Mucosa of gallbladder (tissue), 1 donor: ENCODE measurements at regions not wholly inside any gene's neighbourhood (a gene's known extent, or its start where the extent isn't known, plus 50 kb on each side); places are given as distances from the start of the nearest gene placed in this dataset.

Source experiments
- DNase-seq: peaks from one replicate; pipeline ENCODE4 v3.0.0-alpha.2; 2020; ENCODE audit warnings: low spot score
- donor health status: DM: no; HTN: no; CAD: no.

DNA sequence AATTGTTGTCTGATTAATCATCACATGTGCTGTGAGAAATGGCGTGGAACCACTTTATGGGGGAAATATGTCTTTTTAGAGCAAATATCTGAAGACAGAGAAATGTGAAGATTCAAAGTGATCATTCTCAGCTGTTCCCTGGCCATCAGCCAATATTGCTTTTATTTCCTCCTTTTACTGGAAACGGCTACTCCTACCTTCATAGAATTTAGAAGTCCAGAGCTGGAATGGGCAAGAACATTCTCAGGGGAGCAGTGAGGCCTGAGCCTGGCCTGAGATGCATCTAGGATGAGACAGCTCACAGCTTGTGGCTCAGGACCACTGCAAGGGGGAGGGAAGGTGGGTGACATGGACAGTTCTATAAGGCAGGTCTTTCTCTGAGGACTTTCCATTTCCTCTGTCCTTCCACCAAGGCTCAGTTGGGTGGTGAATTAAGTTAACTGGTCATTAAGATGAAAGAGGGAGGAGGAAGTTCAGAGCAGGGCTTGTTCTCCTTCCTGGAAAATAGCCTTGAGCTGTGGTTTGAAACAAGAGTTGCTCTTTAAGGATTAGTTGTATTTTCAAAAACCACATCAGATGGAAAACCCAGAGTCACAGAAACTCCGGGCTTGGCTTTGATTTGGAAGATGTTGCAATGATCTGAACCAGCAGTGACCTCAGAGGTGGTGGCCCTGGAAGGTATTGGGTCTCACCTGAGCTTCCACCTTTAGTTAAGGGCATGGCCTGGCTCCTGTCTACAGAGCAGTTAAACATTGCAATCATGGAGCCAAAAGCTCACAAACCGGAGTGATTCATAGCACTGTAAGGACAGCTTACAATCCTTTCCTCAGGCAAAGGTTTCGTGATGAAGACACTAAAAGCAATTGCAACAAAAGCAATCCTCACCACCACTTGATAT is 144.3 kb downstream of the VAPA start:
- DNase-seq = no peak

DNA sequence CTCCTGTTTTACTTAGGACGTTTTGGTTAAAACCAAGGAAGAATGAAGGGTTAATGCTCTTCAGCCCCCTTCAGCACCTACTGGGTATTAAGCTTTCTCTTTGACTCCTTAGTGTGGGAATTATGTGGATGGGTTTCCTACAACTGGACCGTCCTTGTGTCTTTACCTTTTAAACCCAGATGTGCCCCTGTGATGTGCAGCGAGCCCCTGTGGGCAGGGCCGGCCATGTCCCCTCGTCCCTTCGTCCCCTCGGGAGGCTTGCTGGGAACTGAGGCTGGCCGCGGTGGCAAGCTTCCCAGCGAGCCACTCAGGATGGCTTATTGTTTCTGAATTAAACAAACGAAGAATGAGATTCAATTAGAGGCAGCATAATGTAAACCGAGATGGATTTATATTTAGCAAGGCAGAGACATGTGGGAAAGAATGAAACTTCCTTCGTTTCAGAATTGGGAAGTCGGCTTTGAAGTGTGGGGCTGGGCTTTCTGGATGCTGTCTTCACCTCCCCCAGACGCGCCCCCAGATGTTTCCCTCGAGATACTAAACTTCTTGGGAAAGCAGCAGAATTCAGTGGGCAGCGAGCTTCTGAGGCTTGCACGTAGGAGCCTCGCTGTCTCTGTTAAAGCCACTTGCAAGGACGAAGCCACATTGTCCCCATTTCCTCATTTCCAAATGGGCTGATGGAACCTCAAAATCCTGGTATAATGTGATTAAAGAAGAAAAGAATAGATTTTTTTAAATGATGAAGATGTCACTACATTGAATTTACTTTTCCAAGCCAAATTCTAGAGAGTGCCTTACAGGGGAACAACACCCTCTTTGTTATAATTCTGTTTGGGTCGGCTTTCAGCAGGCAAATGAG is 146.0 kb downstream of the VAPA start:
- no peak for DNase-seq

DNA sequence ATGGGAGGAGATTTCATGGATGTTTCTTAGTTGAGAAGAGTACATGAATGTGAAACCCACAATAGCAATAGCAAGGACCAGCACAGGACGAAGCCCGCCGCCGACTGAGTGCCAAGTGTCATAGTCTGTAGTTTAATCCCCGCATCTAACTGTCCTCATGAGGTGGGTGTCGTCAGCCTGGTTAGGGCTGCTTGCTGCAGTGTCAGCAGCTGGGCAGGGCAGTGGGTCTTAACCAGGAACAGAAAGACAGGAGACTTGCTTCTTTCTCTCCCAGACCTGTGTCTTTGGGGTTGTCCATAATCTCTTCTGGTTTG is 146.6 kb downstream of the VAPA start:
- no peak for DNase-seq

DNA sequence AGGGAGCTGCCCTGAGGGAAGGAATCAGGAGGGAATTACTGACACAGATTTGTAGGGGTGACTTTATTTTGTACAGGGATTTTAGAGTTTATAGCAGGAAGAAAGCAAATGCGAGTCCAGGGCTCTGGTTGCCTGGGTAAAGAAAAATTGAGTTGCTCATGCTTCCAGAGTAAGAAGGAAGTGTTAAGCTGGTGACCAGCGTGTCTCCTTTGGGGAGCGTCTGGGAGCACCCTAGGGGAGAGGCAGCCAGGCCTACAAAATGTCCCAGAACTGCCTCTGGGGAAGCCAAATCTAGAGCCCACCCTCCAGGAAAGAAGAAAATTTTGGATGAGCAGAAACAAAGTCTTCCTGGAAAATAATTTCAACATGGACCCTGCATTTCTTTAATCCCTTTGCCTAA is 147.0 kb downstream of the VAPA start:
- no peak for DNase-seq

DNA sequence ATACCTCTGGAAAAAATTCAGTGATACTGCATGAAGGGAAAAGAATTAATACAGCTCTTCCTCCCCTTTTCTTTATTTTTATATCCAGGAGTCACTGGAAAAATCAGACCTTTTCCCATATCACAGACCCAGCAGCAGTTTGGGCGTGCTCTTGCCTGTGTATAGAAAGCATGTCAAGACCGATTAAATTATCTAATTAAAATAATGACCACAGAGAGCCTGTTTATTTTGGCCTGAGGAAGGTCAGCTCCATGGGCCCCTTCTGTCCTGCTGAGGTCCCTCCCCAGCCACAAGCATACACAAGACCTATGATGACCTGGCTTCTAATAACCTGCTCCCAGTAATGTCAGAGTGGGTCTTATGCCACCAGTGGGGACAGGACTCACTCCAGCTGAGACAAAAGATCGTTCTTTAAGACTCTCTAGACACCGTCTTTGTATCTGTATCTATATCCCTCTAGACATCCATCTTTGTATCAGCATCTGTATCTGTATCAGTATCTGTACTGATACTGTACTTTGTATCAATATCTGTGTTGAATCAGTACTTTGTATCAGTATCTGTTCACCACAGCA is 147.8 kb downstream of the VAPA start:
- DNase-seq = no peak

DNA sequence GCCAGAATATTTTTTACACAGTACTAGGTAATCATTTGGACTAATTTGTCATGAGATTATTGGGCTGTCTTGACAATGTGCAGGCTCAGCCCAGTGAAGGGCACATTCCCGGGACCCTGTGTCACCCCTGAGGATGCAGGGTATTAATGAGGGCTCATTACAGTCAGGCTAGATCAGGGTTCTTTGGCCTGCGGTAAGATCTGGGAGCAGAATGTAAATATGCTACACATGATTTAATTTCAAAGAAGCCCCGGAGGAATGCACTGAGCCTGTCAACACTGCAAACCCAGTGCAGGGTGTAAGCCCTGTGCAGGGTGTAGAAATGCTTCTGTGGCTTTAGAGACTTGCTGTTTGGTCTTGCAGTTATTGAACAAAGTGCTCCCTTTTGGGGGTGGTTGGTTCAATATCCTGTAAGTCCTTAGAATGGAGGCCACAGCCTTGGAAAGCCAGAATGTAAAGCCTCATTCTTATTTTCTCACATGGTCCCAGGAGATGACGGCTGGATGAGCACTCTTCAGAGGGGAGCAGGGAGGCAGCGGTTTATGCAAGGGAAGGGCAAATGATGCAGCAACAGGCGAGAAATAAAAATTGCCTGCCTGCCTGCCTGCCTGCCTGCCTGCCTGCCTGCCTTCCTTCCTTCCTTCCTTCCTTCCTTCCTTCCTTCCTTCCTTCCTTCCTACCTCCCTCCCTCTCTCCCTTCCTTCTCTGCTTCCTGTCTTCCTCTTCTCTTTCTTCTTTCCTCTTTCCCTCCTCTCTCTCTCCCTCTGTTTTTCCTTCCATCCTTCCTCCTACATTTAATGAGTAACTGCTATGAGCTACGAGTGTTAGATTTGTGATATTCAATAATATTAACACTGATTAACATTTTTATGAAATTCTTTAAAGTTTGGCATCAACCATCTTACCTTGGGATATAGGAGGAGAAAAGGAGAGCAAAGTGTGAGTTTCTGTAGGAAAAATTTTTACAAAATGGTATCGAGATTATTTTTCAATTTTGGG is 148.8 kb downstream of the VAPA start:
- no peak for DNase-seq

DNA sequence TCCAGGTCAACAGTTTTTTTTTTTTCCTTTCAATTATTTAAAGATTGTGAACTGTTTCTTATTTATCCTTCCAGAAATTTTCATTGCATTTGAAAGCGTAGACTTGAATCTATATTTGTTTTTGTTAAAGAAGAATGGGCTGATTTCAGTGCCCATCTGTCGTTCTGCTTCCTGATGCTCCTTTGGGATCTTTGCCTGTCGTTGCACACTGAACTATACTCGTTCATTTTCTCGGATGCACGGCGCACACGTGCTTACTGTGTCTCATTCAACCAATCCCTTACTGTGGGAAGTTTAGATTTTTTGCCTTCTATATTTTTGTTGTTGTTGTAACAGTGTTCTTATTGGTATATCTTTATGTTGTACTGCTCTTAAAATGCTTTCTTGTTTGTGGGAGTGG is 149.7 kb downstream of the VAPA start:
- no peak for DNase-seq

DNA sequence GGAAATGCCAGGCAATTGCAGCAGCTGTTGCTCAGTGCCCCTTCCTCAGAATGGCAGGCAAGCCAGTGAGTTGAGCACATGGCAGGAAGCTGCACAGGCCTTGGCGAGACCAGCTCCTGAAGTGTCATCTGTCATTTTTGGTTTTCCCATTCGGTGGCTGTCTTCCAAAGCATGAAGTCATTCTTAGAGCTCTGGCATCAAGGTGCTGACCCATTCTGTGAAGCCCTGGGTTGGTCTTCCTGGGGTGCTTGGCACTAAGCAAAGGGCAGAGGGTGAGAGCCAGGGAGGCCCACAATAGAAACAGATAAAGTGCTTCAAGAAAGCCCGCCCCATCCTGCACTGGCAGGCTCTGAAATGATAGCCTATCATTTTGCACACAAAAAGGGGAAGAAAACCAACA is 150.5 kb downstream of the VAPA start:
- DNase-seq = no peak

DNA sequence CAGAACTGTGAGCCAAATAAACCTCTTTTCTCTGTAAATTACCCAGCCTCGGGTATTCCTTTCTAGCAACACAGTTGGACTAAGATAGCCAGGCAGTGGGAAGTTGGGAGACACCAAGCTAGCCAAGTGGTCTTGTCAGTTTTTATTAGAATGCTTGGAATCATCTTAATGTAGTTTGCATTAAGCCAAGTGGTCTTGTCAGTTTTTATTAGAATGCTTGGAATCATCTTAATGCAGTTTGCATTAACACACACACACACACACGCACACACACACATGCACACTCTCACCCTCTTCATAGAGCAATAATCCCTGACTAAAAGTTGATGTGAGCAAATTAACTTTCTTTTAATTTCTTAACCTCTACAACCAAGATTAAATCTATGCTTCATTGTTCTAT is 151.5 kb downstream of the VAPA start:
- DNase-seq = no peak

DNA sequence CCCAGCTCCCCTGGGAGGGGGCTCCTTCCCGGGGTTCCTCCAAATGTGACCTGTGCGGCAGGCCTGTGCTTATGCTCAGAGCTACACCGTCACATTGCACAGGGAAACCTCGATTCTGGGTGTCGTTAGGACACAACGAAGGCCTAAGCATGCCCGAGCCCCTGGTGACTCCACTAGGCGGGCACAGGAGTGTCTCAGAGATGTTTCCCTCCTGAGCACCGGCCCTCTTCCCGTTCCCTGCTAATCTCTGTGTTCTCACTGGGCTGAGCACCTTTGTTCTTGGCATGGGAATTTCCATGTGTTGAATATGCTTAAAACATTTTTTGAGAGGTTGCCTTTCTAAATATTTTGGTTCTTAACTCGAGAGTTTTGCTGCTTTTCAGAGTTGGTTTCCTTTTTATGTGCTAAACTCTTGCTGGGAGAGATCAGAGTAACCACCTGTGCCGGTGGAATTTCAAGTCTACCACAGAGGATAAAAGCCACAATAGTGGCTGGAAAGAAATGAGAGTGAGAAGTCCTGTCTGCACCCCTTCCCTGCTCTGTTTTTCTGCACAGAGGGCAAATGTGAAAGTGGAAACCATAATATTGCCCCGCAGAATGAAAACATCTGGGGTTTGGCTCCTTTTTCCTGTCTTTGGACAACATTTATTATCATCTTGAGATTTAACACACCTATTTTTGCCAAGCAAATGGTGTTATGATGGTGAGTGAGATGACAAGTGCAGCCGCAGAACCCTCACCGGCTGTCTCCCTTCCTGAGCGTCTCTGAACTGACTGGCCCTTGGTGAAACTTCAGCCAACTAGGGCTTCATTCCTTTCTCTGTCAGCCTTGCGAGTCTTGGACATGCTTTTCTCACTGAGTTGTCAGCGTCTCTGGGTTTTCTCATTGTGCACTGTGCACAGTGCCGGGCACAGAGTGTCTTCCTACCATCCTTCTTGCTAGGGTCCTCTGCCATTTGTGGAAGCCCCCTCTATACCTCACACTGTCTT is 154.1 kb downstream of the VAPA start:
- DNase-seq = no peak

DNA sequence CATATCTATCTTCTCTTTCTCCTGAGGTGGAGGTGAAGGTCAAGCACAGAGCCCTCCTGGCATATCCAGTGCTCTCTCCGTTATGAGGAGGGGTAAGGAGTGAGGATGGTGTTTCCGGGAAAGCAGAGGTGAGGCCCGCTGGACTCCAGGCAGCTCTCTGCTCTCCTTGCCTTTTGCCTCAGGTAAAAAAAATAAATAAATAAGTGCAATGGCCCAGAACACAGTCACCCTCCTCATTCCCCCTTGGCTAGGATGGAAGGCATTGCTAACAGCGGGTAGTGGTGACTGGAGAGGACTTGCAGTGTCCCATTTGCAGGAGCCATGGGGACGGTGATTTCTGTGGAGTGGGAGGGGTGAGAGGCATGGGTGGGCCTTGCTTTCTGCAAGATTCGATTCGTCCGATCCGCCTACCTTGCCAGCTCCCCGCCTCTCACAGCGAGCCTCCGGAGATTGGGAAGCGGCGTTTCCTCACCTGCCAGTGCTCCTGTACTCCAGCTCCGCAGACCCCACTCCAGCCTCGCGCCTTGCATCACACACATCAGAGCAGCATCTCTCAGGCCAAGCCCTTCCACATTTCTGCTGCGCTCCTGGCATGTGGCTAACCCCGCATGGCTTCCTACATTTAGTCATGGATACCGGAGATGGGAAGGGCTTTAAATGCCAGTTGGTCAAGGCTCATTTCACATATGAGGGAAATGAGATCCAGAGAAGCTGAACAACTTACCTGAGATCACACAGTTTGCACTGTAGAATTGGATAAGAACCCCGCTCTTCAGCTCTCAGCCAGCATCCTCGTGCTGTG is 155.2 kb downstream of the VAPA start:
- no peak for DNase-seq

DNA sequence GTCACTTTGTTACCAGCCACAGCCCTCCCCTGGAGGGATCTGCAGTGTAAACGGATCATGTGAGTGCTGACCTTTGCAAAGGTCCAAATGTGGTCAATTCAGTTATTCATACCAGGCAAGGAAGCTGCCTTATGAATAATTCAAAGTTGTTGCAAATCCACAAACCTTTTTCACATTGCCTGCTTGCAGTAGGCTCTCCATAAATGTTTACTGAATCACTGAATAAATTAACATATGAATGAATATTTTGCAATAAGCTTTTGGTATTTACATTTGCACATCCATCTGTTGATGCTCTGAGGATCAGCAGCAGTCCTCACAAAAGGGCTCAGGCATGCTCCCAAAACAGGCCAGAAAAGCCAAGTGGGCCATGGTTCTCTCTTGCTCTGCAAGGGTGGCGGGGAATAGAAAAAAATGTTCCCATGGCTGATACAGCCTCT is 156.8 kb downstream of the VAPA start:
- no peak for DNase-seq

DNA sequence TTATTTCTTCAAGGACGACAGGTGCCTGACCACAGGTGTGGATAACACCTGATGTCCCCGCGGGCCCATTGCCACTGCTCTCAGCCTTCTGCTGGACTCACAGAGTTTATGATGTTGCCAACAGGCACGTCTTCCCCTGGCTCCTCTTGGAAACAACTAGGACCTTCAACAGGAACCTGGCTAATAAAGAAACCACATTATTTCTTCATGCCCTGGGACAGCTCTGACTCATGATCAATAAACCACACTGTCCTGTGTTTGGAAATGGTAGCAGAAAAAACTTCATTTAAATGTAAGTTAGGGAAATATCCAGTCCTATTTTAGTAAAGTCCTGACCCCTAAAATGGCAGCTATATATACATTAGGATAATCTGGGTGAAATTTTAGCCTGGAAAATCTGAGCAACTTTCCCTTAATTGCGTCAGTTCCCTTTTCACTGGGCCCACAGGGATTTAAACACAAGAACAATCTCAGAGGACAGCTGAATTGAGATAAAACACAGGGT is 158.9 kb downstream of the VAPA start:
- DNase-seq = no peak

DNA sequence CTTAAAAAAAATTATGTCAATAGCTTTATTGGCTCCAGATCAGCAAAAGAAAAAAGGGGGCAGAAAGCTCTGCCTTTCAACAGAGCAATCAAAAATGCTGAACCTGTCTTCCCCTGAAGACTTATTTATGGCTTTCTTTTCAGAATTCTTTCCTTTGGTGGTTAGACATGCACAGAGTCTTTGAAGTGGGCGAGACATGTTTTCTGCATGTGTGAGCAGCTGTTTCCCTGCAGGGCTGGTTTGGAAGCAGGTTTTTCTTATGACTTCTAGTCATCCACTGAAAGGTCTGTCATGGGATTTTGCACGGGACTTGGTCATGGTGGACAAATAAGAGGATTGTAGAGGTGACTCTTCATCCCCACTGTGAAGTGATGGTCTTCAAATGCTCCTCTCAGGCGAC is 160.3 kb downstream of the VAPA start:
- DNase-seq = no peak

DNA sequence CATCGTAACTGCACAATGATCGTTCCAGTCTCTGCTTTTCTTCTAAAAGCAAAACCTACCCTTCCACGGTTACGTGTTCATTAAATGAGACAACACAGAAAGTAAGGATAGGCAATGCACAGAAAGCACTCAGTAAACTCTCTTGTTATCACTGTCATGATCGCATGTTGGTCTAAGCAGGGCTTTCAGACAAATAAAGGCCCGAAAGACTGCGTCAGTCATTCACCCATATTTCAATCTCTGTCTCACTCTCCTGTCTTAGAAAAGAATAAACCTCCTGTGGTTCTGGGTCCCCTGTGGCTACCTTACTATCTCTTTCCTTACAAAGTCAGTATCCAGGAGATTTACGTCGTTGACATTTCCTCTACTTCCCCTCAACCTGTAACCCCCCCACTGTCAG is 160.9 kb downstream of the VAPA start:
- DNase-seq = no peak

DNA sequence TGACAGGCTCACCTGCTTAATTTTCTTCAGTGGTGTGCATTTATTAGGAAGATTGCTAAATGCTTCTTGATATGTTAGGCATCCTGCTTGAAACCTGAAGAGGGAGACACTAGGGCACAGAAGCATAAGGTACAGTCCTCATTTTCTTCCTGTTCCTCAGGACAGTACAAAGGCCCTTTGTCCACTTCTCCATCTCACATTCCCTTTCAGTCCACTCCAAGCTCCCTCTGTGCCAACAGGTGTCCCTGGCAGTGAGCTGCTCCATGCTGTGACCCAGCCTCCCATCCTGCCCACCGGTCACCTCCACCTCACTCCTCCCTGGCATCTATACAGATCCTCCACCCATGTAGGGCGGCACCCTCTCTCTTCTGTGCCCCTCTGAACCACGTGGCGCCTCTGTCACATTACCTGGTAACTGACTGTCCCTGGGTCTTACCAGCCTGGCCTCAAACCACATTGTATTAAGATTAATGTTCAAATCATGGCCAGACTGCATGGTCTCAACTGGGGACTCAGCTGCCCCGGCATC is 162.8 kb downstream of the VAPA start:
- peak; percentile 28 for DNase-seq

DNA sequence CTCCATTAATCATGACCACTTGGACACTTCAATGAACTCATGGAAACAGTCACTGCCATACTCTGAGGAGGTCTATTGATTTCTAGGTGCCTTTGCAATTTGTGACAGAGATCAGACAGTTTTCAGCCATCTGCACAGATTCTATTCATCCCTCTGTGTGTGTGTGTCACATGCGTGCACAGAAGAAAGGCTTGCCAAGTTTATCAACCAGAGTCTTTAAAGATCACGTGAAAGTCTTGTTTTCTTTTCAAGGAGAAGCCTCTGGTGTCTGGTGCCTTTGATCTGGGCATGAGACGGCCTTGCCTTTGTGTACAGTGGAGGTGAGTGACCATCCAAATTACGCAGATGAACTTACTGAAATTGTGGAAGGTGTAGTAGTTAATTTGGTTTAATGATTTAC is 164.2 kb downstream of the VAPA start:
- peak; percentile 77 for DNase-seq

DNA sequence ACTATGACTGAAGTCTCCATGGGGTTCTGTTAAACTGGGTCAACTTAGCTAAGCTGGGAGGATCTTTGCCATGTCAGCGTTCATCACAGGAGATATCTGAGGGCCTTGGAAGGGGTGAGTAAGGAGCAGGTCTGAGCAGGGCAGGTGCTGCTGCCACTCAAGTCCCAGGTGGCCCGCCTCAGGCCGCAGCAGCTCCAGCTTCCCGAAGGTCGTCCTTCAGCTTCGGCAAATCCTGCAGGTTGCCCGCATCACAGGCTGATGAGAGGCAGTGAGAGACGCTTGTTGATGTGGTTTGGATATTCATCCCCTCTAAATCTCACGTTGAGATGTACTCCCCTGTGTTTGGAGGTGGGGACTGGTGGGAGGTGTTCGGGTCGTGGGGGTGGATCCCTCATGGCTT is 166.6 kb downstream of the VAPA start:
- DNase-seq = no peak

DNA sequence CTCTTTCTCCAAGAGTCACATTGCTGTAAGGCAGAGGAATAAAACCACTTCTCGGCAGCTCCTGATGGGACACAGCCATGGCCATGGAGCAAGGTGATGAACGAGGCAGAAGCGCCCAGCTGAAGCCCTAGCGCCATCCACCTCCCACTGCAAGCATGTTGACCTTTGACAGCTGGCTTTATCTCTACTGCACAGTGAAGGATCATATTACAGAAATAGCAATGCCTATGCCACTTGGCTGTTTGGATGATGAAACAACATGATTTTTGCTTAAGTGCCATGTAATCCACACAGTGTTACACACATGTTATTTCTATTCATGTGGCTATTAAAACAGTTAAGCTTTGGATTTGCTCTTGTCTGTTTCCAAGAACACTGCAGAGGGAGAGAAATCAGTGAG is 167.7 kb downstream of the VAPA start:
- no peak for DNase-seq
